Heart right ventricle (tissue), 16 donors: ENCODE measurements at regions not wholly inside any gene's neighbourhood (a gene's known extent, or its start where the extent isn't known, plus 50 kb on each side); places are given as distances from the start of the nearest gene placed in this dataset.

ENCODE experiments used
- ATAC-seq, 8 donors: fragments of 200-7000 bp; cut with Tn5 transposase; one replicate each; pipeline ENCODE4 v1.9.1; 2020; ENCODE audit warnings: mild to moderate bottlenecking in 8 of 8, moderate library complexity in 8 of 8, moderate number of reproducible peaks in 1 of 8
- DNase-seq, 2 donors: peaks; one replicate each; pipeline ENCODE4 v3.0.0-alpha.2; 2020
- H3K27ac ChIP-seq, 10 donors: fragments of 200-600 bp; sonication (generic) in 2 of 10; one replicate each; pipeline versions ENCODE4 v1.5.0 to v1.8.0; 2020 to 2022; ENCODE audit warnings: mild to moderate bottlenecking in 3 of 10
- H3K27me3 ChIP-seq, 7 donors: fragments of 200-600 bp; one replicate each; pipeline ENCODE4 v1.8.0; 2021 to 2022; ENCODE audit warnings: mild to moderate bottlenecking in 2 of 7
- H3K36me3 ChIP-seq, 9 donors: fragments of 200-600 bp; sonication (generic) in 1 of 9; one replicate each; pipeline versions ENCODE4 v1.5.0 to v1.8.0; 2020 to 2022; ENCODE audit warnings: mild to moderate bottlenecking in 2 of 9
- H3K4me1 ChIP-seq, 9 donors: fragments of 200-600 bp; sonication (generic) in 1 of 9; one replicate each; pipeline versions ENCODE4 v1.5.0 to v1.8.0; 2020 to 2022; ENCODE audit warnings: mild to moderate bottlenecking in 4 of 9
- H3K4me3 ChIP-seq, 10 donors: fragments of 200-600 bp; sonication (generic) in 2 of 10; one replicate each; pipeline versions ENCODE4 v1.5.0 to v1.8.0; 2020 to 2022; ENCODE audit warnings: mild to moderate bottlenecking in 7 of 10, moderate library complexity in 2 of 10
- H3K9me3 ChIP-seq, 11 donors: fragments of 200-600 bp in 10 of 11; sonication (generic) in 2 of 11; one replicate each; pipeline versions ENCODE4 v1.5.0 to v1.8.0; 2013 to 2022; ENCODE audit warnings: mild to moderate bottlenecking in 2 of 11, control low read depth in 1 of 11, moderate library complexity in 1 of 11
- CTCF ChIP-seq, 9 donors: fragments of 200-600 bp; sonication (generic) in 2 of 9; IDR thresholded peaks; one replicate each; pipeline versions ENCODE4 v1.5.0 to v1.8.0; 2021 to 2022; ENCODE audit warnings: antibody characterized with exemption in 9 of 9, mild to moderate bottlenecking in 5 of 9, moderate library complexity in 1 of 9
- WGBS, 2 donors: extraction: QIAGEN DNeasy Blood & Tissue Kit; methylation state at CpG; one replicate each; pipeline ENCODE4 v1.1.7; 2013; ENCODE audit warnings: inconsistent platforms in 1 of 2; 5-methylcytosine and 5-hydroxymethylcytosine counted together
- intact Hi-C, 10 donors: fragments of 100-400 bp; cut with DNase I; formaldehyde crosslinking; loops; one replicate each; pipeline versions ENCODE4 v1.11.1 to v1.14.2; 2022
- donor health status: Arrhythmogenic right ventricular cardiomyopathy.
- donor health status: ischemic (EF 13 %, LVEDD 7.1; RV severe dilation, severe dysfunction).
- donor health status: healthy with polysubstance abuse.
- donor health status: DM: no; HTN: yes; CAD: no.
- donor health status: DM: no; HTN: no; CAD: no.
- donor health status: ischemic (EF 25% LVEDD 6.9; RV normal size, moderate dysfunction).
- donor health status: ischemic (EF 25% LVEDD 5.7; RV mildly dilated, moderate dysfunction).
- donor health status: healthy.
- donor health status: DM: yes; HTN: yes; CAD: no.
- donor health status: Ischemic cardiomyopathy.
- donor health status: ischemic (EF 35%, LVEDD 5.7; RV mildly dilated, moderate dysfunction).
- donor health status: nonischemic (EF 11% LVEDD 7.7; RV severe dilation, severe dysfunction).
- donor health status: DM: yes; HTN: yes; CAD: no.
- donor health status: PGD.
- donor health status: ischemic (EF 29% LVEDD 5.4; RV normal size, mild dysfunction).
- donor health status: nonischemic (EF 23%, LVEDD 6.1; RV moderate dilation, normal function).

- ATAC-seq: peak in 4 of 8 donors; percentile 13 to 30 (median 14)
These were observed 69.5 kb upstream of the PELI1 start for GRCh38 chr2:64213532-64214275.

GRCh38 chr2:64214281-64215115 is 70.3 kb upstream of the PELI1 start:
- no peaks in the 10 kb centered on the region for H3K27me3 ChIP-seq
- TF ChIP-seq CTCF (IDR thresholded peaks at IDR 0.05): no peak
- intact Hi-C loops: loop anchor here in 2 of 10 donors (5.0 kb wide), 1 partner anchor 72 kb away; the partner anchor contains the start of gene PELI1 (in 2 of the 2)
- no peaks in the 10 kb centered on the region for H3K9me3 ChIP-seq
- H3K27ac ChIP-seq: peak overlapping the region; percentile 33 to 87 (median 80)
- DNase-seq: peak in 1 of 2 donors; percentile 41
- 43 to 54% methylated on average over 5 of the region's 5 CpGs for WGBS, 2 donors
- H3K4me1 ChIP-seq: peaks cover 5 to 58% (median 20%) of the 10 kb centered on the region in 9 donors
- H3K4me3 ChIP-seq: no peak overlapping the region
- peak; percentile 75 to 95 (median 89) for ATAC-seq
- H3K36me3 ChIP-seq: no peaks in the 10 kb centered on the region

More at GRCh38 chr2:64213532-64214275, 69.5 kb upstream of the PELI1 start:
- Histone ChIP-seq H3K36me3 (no peaks in the 10 kb centered on the region), H3K4me3 (no peak overlapping the region), H3K9me3 (no peaks in the 10 kb centered on the region), H3K4me1 (peaks cover 5 to 55% (median 19%) of the 10 kb centered on the region in 9 donors), H3K27me3 (no peaks in the 10 kb centered on the region), H3K27ac (peak overlapping the region; percentile 33 to 87 (median 80))
- no peak for TF ChIP-seq CTCF (IDR thresholded peaks at IDR 0.05)
- 55 to 70% methylated on average over 5 of the region's 5 CpGs for WGBS, 2 donors
- intact Hi-C loops: loop anchor here in 2 of 10 donors (5.0 kb wide), 1 partner anchor 71 kb away; the partner anchor contains the start of gene PELI1 (in 2 of the 2)
- DNase-seq: no peak

- peaks cover 5 to 67% (median 39%) of the 10 kb centered on the region in 9 donors for H3K4me1 ChIP-seq
- H3K27me3 ChIP-seq: no peaks in the 10 kb centered on the region
- 90 to 91% methylated on average over 9 of the region's 9 CpGs for WGBS, 2 donors
- intact Hi-C loops: no loop called here
- ATAC-seq (no peak), DNase-seq (no peak)
- TF ChIP-seq CTCF (IDR thresholded peaks at IDR 0.05): no peak
- H3K36me3 ChIP-seq: no peaks in the 10 kb centered on the region
- H3K9me3 ChIP-seq: no peaks in the 10 kb centered on the region
- no peak overlapping the region for H3K27ac ChIP-seq
- H3K4me3 ChIP-seq: no peak overlapping the region
These were observed 73.1 kb upstream of the PELI1 start for GRCh38 chr2:64217198-64217869.
